ENCODE measurements at regions not wholly inside any gene's neighbourhood (a gene's known extent, or its start where the extent isn't known, plus 50 kb on each side); places are given as distances from the start of the nearest gene placed in this dataset.

DNA sequence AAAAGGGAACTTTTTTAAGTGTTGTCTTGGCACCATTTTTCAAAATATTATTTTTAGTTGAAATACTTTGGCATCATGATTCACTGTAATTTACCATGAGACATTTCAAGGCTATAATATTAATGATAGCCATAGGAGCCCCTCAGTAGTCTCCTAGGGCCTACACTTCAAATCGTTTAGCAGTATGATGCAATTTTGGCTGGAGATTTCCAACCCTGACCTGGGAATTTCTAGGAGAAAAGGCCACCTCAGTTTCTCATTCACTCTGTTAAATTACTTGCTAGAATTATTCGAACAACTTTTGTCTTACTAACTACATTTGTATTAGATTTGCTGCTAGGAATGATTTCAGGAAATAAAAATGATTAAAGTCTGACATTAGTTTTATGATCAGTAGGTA lies 1610.9 kb upstream of the RAG2 start:
- TF ChIP-seq POLR2AphosphoS5 (IDR thresholded peaks at IDR 0.05) (no peak), CTCF (IDR thresholded peaks at IDR 0.05) (no peak), POLR2A (IDR thresholded peaks at IDR 0.05) (no peak)
